H1 (cell line): ENCODE measurements at regions not wholly inside any gene's neighbourhood (a gene's known extent, or its start where the extent isn't known, plus 50 kb on each side); places are given as distances from the start of the nearest gene placed in this dataset.

Source experiments
- JUND ChIP-seq: IDR thresholded peaks from 2 replicates; pipeline ENCODE4 v1.6.1; 2011; ENCODE audit warnings: mild to moderate bottlenecking, improper control_type of control experiment, low read length
- RXRA ChIP-seq: IDR thresholded peaks from 2 replicates; pipeline ENCODE4 v1.6.1; 2011; ENCODE audit warnings: low read depth, mild to moderate bottlenecking, low read length, moderate library complexity; ENCODE audit not compliant: insufficient read depth
- SP4 ChIP-seq: IDR thresholded peaks from 2 replicates; pipeline ENCODE4 v1.6.1; 2012; ENCODE audit warnings: low read length, inconsistent platforms
- TF ChIP-seq, protein P1 (sequence below): IDR thresholded peaks from 2 replicates; pipeline ENCODE4 v1.6.1; 2012; ENCODE audit warnings: inconsistent platforms

DNA sequence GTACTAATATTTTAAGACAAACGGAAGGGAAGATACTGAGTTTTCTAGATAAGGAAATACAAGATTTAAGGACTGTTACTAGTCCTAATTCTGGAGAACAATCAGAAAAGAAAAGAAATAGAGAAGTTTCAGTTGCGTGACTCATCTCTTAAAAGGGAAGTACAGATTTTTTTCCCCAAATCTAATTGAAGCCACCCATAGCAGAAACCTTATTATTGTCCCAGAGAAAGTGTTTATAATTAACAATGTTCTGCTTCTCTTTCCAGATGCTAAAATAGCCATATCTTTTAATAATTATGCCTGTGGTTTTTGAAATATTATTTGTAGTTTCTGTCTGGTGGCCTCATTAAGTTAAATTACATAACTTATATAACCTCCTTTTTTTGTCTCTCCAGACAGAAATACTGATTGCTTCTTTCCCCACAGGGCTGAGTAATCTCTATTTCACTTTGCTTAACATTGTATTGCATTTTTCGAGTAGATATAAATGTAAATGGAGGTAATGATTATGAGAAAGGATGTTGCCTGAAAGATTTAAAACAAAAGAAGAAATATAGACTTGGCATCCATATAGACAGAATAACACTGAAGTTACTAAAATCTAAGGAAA lies 240.7 kb upstream of the MBL2 start (continued):
- no peak for TF ChIP-seq SP4
- TF ChIP-seq JUND: no peak
- no peak for TF ChIP-seq RXRA
- TF ChIP-seq, protein P1, sequence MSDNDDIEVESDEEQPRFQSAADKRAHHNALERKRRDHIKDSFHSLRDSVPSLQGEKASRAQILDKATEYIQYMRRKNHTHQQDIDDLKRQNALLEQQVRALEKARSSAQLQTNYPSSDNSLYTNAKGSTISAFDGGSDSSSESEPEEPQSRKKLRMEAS: no peak
